SU-DHL-6 (cell line): ENCODE measurements at regions not wholly inside any gene's neighbourhood (a gene's known extent, or its start where the extent isn't known, plus 50 kb on each side); places are given as distances from the start of the nearest gene placed in this dataset.

Source experiments
- CTCF ChIP-seq: fragments of 200-600 bp; sonication (generic); IDR thresholded peaks from one replicate; pipeline ENCODE4 v1.5.1; 2017; ENCODE audit warnings: antibody characterized with exemption, mild to moderate bottlenecking, low read length, moderate library complexity; ENCODE audit not compliant: insufficient read depth, poor library complexity, severe bottlenecking
- EZH2phosphoT487 ChIP-seq: fragments of 200-600 bp; sonication (generic), shearing (Covaris generic); conservative IDR thresholded peaks from 2 replicates; pipeline ENCODE4 v1.6.1; 2018; ENCODE audit warnings: mild to moderate bottlenecking, antibody characterized with exemption, low read length, moderate library complexity, mixed read lengths

- TF ChIP-seq CTCF (no peak), EZH2phosphoT487 (no peak)
Measured at GRCh38 chr4:104286867-104287266, 207.8 kb downstream of the CXXC4 start.
